Peyer's patch (tissue), 4 donors: ENCODE measurements at regions not wholly inside any gene's neighbourhood (a gene's known extent, or its start where the extent isn't known, plus 50 kb on each side); places are given as distances from the start of the nearest gene placed in this dataset.

Experiments used
- DNase-seq, 3 donors: peaks; one replicate each; pipeline ENCODE4 v3.0.0-alpha.2; 2017 to 2019
- H3K27ac ChIP-seq, 4 donors: fragments of 200-600 bp; sonication (generic); one replicate each; pipeline ENCODE4 v1.5.1; 2016 to 2019
- H3K27me3 ChIP-seq, 2 donors: fragments of 200-600 bp; sonication (generic); one replicate each; pipeline ENCODE4 v1.5.1; 2019
- H3K36me3 ChIP-seq, 3 donors: fragments of 200-600 bp; sonication (generic); one replicate each; pipeline ENCODE4 v1.5.1; 2016 to 2019
- H3K4me1 ChIP-seq, 4 donors: fragments of 200-600 bp; sonication (generic); one replicate each; pipeline ENCODE4 v1.5.1; 2016 to 2019
- H3K4me3 ChIP-seq, 4 donors: fragments of 200-600 bp; sonication (generic); 1 replicate in 3 of 4; 2 replicates in 1 of 4; pipeline ENCODE4 v1.5.1; 2016 to 2019; ENCODE audit warnings: mild to moderate bottlenecking in 1 of 4
- H3K9me3 ChIP-seq, 4 donors: fragments of 200-600 bp; sonication (generic); one replicate each; pipeline ENCODE4 v1.5.1; 2016 to 2019; ENCODE audit warnings: mild to moderate bottlenecking in 1 of 4
- CTCF ChIP-seq, 6 experiments: fragments of 450-650 bp in 4 of 6; fragments of 200-600 bp in 2 of 6; sonication (generic) in 1 of 6; IDR thresholded peaks; one replicate each; pipeline ENCODE4 v1.5.1; 2017 to 2019; ENCODE audit warnings: antibody characterized with exemption in 6 of 6, mild to moderate bottlenecking in 3 of 6, moderate library complexity in 1 of 6
- POLR2A ChIP-seq, 2 donors: fragments of 450-650 bp; IDR thresholded peaks; one replicate each; pipeline ENCODE4 v1.5.1; 2017; ENCODE audit warnings: antibody characterized with exemption in 2 of 2, mild to moderate bottlenecking in 2 of 2, moderate library complexity in 2 of 2

GRCh38 chr4:185945906-185946305 is 123.0 kb upstream of the TLR3 start:
- TF ChIP-seq CTCF (IDR thresholded peaks at IDR 0.05): no peak
- no peak for TF ChIP-seq POLR2A (IDR thresholded peaks at IDR 0.05)
- H3K4me3 ChIP-seq: no peak overlapping the region
- no peaks in the 10 kb centered on the region for H3K9me3 ChIP-seq
- no peaks in the 10 kb centered on the region for H3K27me3 ChIP-seq
- H3K27ac ChIP-seq: no peak overlapping the region
- H3K36me3 ChIP-seq: no peaks in the 10 kb centered on the region
- H3K4me1 ChIP-seq: no peaks in the 10 kb centered on the region
- no peak for DNase-seq

- Histone ChIP-seq H3K4me3 (no peak overlapping the region), H3K27ac (no peak overlapping the region), H3K4me1 (no peaks in the 10 kb centered on the region), H3K27me3 (no peaks in the 10 kb centered on the region), H3K36me3 (no peaks in the 10 kb centered on the region), H3K9me3 (no peaks in the 10 kb centered on the region)
- TF ChIP-seq CTCF (IDR thresholded peaks at IDR 0.05) (no peak), POLR2A (IDR thresholded peaks at IDR 0.05) (no peak)
- no peak for DNase-seq
Observed at GRCh38 chr4:185950891-185951290, 118.1 kb upstream of the TLR3 start.

GRCh38 chr4:185955151-185955770 is 113.7 kb upstream of the TLR3 start:
- DNase-seq: no peak
- TF ChIP-seq POLR2A (IDR thresholded peaks at IDR 0.05) (no peak), CTCF (IDR thresholded peaks at IDR 0.05) (no peak)

GRCh38 chr4:185955826-185956543 is 113.0 kb upstream of the TLR3 start:
- no peaks in the 10 kb centered on the region for H3K27me3 ChIP-seq
- DNase-seq: no peak
- TF ChIP-seq POLR2A (IDR thresholded peaks at IDR 0.05) (no peak), CTCF (IDR thresholded peaks at IDR 0.05) (no peak)
- no peak overlapping the region for H3K4me3 ChIP-seq
- no peak overlapping the region for H3K27ac ChIP-seq
- H3K4me1 ChIP-seq: no peaks in the 10 kb centered on the region
- H3K9me3 ChIP-seq: no peaks in the 10 kb centered on the region
- H3K36me3 ChIP-seq: no peaks in the 10 kb centered on the region

More at GRCh38 chr4:185955151-185955770, 113.7 kb upstream of the TLR3 start:
- no peaks in the 10 kb centered on the region for H3K27me3 ChIP-seq
- H3K4me3 ChIP-seq: no peak overlapping the region
- H3K9me3 ChIP-seq: no peaks in the 10 kb centered on the region
- no peaks in the 10 kb centered on the region for H3K4me1 ChIP-seq
- no peaks in the 10 kb centered on the region for H3K36me3 ChIP-seq
- H3K27ac ChIP-seq: no peak overlapping the region

- Histone ChIP-seq H3K9me3 (no peaks in the 10 kb centered on the region), H3K36me3 (no peaks in the 10 kb centered on the region), H3K4me3 (no peak overlapping the region), H3K27ac (no peak overlapping the region), H3K4me1 (no peaks in the 10 kb centered on the region), H3K27me3 (no peaks in the 10 kb centered on the region)
- no peak for TF ChIP-seq CTCF (IDR thresholded peaks at IDR 0.05)
- no peak for TF ChIP-seq POLR2A (IDR thresholded peaks at IDR 0.05)
- no peak for DNase-seq
Observed at GRCh38 chr4:185956544-185956940, 112.4 kb upstream of the TLR3 start.
